ENCODE measurements at regions not wholly inside any gene's neighbourhood (a gene's known extent, or its start where the extent isn't known, plus 50 kb on each side); places are given as distances from the start of the nearest gene placed in this dataset.

DNA sequence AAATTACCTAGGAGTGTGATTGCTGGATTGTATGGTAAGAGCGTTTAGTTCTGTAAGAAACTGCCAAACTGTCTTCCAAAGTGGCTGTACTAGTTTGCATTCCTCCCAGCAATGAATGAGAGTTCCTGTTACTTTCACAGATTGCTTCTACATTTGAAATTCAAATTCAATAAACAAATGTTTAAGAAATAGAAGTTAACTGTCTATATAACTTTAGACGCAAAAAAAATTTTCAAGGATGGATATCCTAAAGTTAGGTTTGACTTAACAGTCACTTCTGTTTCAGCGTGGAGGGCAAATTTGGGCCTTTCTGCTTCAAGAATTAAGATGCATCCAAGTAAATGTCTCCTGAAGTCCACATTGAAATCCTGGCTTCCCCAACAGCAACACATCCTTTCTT lies 445.6 kb downstream of the TAF11L14 start:
- H3K4me3 ChIP-seq (ENCODE audit: low read length) = no peak overlapping the region
- TF ChIP-seq, protein P1, sequence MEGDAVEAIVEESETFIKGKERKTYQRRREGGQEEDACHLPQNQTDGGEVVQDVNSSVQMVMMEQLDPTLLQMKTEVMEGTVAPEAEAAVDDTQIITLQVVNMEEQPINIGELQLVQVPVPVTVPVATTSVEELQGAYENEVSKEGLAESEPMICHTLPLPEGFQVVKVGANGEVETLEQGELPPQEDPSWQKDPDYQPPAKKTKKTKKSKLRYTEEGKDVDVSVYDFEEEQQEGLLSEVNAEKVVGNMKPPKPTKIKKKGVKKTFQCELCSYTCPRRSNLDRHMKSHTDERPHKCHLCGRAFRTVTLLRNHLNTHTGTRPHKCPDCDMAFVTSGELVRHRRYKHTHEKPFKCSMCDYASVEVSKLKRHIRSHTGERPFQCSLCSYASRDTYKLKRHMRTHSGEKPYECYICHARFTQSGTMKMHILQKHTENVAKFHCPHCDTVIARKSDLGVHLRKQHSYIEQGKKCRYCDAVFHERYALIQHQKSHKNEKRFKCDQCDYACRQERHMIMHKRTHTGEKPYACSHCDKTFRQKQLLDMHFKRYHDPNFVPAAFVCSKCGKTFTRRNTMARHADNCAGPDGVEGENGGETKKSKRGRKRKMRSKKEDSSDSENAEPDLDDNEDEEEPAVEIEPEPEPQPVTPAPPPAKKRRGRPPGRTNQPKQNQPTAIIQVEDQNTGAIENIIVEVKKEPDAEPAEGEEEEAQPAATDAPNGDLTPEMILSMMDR (conservative IDR thresholded peaks at IDR 0.05; ENCODE audit: low read length) = no peak
- no peak for DNase-seq (ENCODE audit: low read depth)

DNA sequence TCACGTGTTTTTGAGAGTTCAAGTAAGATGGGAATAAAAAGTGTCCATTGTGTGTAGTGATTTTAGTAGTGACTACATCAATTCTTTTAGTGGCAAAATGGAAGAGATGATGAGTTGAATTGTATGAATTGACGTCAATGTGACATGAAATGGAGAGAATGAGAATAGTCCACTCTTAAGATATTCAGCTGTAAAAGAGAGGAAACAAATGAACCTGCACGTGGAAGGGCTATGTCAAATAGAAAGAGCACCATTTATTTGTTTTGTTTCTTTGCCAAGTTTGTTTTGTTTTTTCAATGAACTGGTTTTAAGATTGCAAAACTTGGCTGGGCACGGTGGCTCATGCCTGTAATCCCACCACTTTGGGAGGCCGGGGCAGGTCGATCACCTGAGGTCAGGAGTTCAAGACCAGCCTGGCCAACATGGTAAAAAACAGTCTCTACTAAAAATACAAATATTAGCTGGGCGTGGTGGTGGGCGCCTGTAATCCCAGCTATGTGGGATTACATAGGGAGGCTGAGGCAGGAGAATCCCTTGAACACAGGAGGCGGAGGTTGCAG lies 453.8 kb downstream of the TAF11L14 start:
- no peak overlapping the region for H3K4me3 ChIP-seq (ENCODE audit: low read length)
- no peak for DNase-seq (ENCODE audit: low read depth)
- TF ChIP-seq, protein P1 (conservative IDR thresholded peaks at IDR 0.05; ENCODE audit: low read length) = no peak

DNA sequence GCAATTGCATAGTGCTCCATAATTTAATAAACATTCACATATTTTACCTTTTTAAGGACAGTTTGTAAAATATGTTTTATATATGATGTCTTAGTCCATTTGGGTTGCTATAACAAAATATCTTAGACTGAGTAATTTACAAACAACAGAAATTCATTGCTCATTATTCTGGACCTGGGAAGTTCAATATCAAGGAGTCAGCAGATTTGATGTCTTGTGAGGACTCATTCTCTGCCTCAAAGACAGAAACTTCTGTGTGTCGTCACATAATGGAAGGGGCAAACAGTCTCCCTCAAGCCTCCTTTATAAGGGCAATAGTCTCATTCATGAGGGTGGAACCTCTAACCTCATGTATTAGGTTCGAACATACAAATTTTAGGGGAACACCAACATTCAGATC lies 455.9 kb downstream of the TAF11L14 start:
- no peak for DNase-seq (ENCODE audit: low read depth)
- TF ChIP-seq, protein P1 (conservative IDR thresholded peaks at IDR 0.05; ENCODE audit: low read length) = no peak
- H3K4me3 ChIP-seq (ENCODE audit: low read length) = no peak overlapping the region

DNA sequence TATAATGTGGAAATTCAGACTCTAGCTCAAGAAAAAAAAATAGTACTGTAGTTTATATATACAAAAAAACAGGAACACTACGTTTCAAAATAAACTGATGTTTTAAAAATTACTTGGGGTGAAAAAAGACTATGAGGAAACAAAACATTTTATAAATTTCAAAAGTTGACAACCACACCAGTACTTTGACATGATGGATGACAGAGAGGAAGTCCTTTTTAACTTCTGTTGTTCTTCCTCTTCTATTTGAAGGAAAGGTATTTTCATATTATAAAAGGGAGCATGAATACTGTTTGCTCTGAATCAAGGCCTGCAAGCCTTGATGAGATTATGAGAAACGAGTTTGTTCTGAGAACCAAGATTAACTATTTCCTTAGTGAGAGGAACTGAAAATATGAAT lies 456.9 kb downstream of the TAF11L14 start:
- no peak overlapping the region for H3K4me3 ChIP-seq (ENCODE audit: low read length)
- DNase-seq (ENCODE audit: low read depth) = no peak
- TF ChIP-seq, protein P1 (conservative IDR thresholded peaks at IDR 0.05; ENCODE audit: low read length) = no peak

DNA sequence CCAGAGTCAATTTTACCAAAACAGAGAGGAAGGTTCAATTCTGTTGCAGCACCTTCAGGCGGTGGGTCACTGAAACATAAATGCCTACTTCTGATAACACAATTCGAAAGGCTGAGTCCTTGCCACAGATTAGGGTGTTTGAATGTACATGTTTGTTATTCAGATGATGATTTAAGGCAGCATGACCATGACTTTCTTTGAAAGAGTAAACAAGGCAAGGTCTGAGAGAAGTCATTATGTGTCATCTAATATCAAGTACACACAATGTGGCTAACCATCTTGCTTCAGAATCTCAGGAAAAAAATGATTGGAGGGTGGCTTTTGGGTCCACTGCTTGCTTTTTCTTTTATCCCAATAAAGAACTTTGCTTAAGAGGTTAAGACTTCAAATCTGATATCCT lies 457.5 kb downstream of the TAF11L14 start:
- H3K4me3 ChIP-seq (ENCODE audit: low read length) = no peak overlapping the region
- TF ChIP-seq, protein P1 (conservative IDR thresholded peaks at IDR 0.05; ENCODE audit: low read length) = no peak
- DNase-seq (ENCODE audit: low read depth) = no peak

DNA sequence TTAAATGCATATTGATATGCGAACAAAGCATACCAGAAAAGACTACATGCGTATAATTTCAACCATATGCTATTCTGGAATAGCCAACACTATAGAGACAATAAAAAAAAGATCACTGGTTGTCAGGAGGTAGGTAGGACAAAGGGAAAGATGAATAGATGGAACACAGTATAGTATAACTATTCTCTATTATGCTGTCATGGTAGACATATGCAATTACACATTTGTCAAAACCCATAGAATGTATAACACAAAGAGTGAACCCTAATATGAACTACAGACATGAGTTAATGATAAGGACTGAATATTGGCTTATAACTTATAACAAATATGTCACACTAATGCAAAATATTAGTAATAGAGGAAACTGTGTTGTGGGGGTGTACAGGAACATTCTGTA lies 460.8 kb downstream of the TAF11L14 start:
- DNase-seq (ENCODE audit: low read depth) = no peak
- TF ChIP-seq, protein P1 (conservative IDR thresholded peaks at IDR 0.05; ENCODE audit: low read length) = no peak
- H3K4me3 ChIP-seq (ENCODE audit: low read length) = no peak overlapping the region

DNA sequence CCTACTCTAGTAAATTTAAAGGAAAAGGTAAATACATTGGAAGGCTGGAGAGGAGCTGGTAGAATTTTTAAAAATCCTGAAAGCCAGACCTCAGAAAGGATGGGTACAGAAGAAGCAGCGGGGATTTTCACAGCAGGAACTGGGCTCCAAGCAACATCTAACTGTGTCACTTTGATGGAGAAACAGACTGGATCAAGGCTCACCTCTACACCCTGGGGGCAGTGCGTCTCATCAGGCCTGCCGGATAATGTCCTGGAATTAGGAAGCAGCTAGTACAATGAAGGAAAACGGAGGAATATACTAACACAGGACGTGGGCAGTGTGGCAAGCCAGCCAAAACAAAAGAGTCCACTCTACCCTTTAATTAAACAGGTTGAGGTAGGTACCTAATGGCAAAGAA lies 463.6 kb downstream of the TAF11L14 start:
- DNase-seq (ENCODE audit: low read depth) = no peak
- H3K4me3 ChIP-seq (ENCODE audit: low read length) = no peak overlapping the region
- TF ChIP-seq, protein P1 (conservative IDR thresholded peaks at IDR 0.05; ENCODE audit: low read length) = no peak

All from AG10803 (cell line).